GM12865 (cell line): ENCODE measurements at regions not wholly inside any gene's neighbourhood (a gene's known extent, or its start where the extent isn't known, plus 50 kb on each side); places are given as distances from the start of the nearest gene placed in this dataset.

Experiments used
- DNase-seq: peaks from one replicate; pipeline ENCODE4 v3.0.0; 2010; ENCODE audit warnings: low read depth
- H3K4me3 ChIP-seq: 2 replicates; pipeline ENCODE4 v1.5.1; 2011; ENCODE audit warnings: mild to moderate bottlenecking, low read depth, low read length, control low read depth
- CTCF ChIP-seq: IDR thresholded peaks from 2 replicates; pipeline ENCODE4 v1.5.1; 2011; ENCODE audit warnings: low read length, control low read depth, low read depth, inconsistent platforms; ENCODE audit not compliant: insufficient read depth; ENCODE audit errors: missing control alignments

DNA sequence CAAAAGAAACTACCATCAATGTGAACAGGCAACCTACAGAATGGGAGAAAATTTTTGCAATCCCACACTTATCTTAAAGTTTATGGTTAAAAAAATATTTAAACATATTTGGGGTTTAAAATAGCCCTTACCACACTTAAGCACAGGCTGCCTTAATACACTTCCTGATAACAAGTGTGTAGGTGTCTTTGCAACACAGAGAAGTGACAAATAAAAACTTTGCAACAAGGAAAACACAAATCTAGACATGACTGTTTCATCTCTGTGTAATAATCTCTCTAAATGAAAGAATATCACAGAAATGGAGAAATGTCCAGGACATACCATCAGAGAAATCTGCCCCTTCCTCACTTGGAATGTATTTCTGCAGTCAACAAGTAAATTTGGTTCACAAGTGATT is 464.1 kb upstream of the ARHGEF26 start:
- no peak overlapping the region for H3K4me3 ChIP-seq
- no peak for TF ChIP-seq CTCF
- DNase-seq = no peak

DNA sequence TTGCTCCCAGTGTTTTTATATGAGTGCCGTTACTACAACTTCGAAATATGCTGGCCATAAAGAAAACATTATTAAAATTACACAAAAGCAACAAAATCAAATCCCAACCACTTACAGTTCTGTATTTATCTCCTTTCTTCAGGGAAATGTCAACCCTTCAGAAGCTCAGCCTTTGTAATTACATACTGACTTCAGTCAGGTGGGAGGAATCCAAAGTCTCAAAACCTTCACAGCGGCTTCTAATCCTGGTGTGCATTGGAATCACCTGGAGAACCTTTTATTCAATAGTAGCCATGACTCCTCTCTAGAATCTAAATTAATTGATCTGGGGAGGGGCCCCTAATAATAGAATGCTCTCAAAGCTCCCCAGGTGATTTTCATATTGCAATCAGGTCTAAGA is 463.7 kb upstream of the ARHGEF26 start:
- no peak for DNase-seq
- H3K4me3 ChIP-seq = no peak overlapping the region
- no peak for TF ChIP-seq CTCF

GRCh38 chr3:153658136-153658535 is 463.1 kb upstream of the ARHGEF26 start:
- no peak for DNase-seq
- no peak overlapping the region for H3K4me3 ChIP-seq
- TF ChIP-seq CTCF = no peak

DNA sequence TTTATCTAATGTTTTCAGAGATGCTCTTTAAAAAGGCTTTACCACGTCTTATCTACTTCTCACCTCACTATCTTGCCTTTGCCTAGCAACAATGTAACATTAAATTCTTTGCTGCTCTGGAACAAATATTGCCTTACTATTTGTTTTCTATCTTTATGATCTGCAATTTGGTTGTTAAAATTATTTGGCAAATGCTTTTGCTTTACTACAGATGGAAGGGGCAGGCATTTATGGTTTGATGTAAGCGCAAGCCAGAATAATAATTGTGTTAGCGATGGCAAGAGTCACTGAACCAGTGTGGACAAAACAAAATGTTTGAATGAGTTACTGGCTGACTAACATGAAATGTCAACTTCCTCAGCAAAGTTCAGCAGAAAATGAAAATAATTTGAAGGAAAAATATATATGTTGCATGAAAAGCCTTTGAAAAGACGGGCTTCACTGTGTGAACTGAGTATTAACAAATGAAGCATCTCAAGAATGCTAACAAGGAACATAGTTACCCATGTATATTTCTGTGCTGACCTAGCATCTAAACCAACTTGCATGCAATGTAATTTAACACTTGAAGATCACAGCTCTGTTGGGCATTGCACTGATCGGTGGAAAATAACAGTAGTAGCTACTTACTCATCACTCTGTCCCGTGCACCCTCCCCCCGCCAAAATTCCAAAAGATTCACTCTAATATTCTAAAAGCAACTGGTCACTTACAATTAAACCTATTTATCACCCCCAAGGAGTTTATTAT is 454.0 kb upstream of the ARHGEF26 start:
- no peak for DNase-seq
- TF ChIP-seq CTCF = no peak

GRCh38 chr3:153669527-153669926 is 451.7 kb upstream of the ARHGEF26 start:
- no peak for TF ChIP-seq CTCF
- no peak for DNase-seq
- no peak overlapping the region for H3K4me3 ChIP-seq

More for the DNA sequence above, 454.0 kb upstream of the ARHGEF26 start:
- no peak overlapping the region for H3K4me3 ChIP-seq

DNA sequence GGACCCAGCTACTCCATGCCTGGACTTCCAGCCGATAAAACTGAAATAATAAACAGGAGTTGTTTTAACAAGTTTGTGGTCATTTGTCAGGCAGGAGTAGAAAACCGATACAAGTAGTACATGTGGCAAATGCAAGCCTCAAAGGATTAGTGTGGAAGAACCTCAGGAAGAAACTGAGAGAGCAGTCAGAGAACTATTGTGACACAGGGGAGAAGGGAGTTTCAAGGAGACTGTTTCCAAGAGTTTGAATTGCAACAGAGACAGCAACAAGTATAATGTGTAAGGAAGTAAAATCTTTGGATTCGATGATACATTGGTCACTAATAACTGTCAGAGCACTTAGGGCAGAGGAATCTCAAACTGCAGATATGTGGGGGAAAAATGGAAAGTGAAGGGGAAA is 450.6 kb upstream of the ARHGEF26 start:
- H3K4me3 ChIP-seq = no peak overlapping the region
- no peak for TF ChIP-seq CTCF
- no peak for DNase-seq

DNA sequence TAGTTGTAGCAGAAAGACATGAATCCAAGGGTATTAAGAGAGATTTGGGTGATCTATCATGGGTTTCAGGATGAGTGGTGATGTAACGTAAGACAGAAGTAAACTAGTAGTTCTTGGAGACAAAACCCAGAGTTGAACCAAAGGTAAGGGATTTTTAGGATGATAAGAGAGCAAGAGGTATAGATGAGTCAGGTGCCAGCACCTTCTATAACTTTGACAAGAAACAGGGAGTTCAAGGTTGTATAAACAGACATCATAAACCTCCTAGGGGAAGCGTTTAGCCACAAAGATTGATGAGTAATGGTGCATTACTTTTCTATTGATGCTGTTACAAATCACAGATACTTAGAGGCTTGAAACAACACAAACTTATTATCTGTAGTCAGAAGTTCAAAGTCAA is 447.3 kb upstream of the ARHGEF26 start:
- no peak overlapping the region for H3K4me3 ChIP-seq
- no peak for TF ChIP-seq CTCF

More for the DNA sequence above, 447.3 kb upstream of the ARHGEF26 start:
- DNase-seq = no peak
